Panc1 (cell line): ENCODE measurements at regions not wholly inside any gene's neighbourhood (a gene's known extent, or its start where the extent isn't known, plus 50 kb on each side); places are given as distances from the start of the nearest gene placed in this dataset.

Experiments
- ATAC-seq: fragments of 200-7000 bp; cut with Tn5 transposase; 2 replicates; pipeline ENCODE4 v1.9.1; 2020; ENCODE audit warnings: mild to moderate bottlenecking, moderate library complexity
- BruUV-seq: library from RNA; stranded (reverse); fragments of 400-500 nt; replicated peaks from 2 replicates; lab custom pipeline; 2021; lab: Mats Ljungman, UMichigan
- CTCF ChIA-PET: fragments of 300-600 bp; sonication (Branson Sonifier 250); formaldehyde crosslinking; loops from one replicate; lab custom pipeline; 2022; ENCODE audit warnings: antibody characterized with exemption; lab: Charles Lee
- POLR2A ChIA-PET: fragments of 300-600 bp; sonication (Branson Sonifier 250); formaldehyde crosslinking; loops from one replicate; lab custom pipeline; 2022; ENCODE audit warnings: antibody characterized with exemption; lab: Charles Lee
- DNase-seq: peaks from one replicate; pipeline ENCODE4 v3.0.0-alpha.2; 2010; ENCODE audit warnings: low read depth, low spot score
- H3K27ac ChIP-seq: 2 replicates; pipeline ENCODE4 v1.5.1; 2011; ENCODE audit warnings: mild to moderate bottlenecking, low read length, inconsistent platforms
- H3K27me3 ChIP-seq: fragments of 200-500 bp; sonication (Bioruptor generic); 2 replicates; pipeline ENCODE4 v1.6.0; 2014; ENCODE audit warnings: low read length, inconsistent platforms; ENCODE audit not compliant: control insufficient read depth, insufficient read depth
- H3K36me3 ChIP-seq: fragments of 200-500 bp; sonication (Bioruptor generic); 2 replicates; pipeline ENCODE4 v1.5.1; 2014; ENCODE audit warnings: inconsistent platforms, mild to moderate bottlenecking, low read length, moderate library complexity; ENCODE audit not compliant: control insufficient read depth, insufficient read depth
- H3K4me1 ChIP-seq: 2 replicates; pipeline ENCODE4 v1.5.1; 2011; ENCODE audit warnings: inconsistent platforms, mild to moderate bottlenecking, low read length, moderate library complexity; ENCODE audit not compliant: control insufficient read depth, insufficient read depth
- H3K4me3 ChIP-seq, 2 experiments: 2 replicates each; pipeline ENCODE4 v1.5.1; 2011 to 2012; ENCODE audit warnings: low read depth in 2 of 2, low read length in 2 of 2, mild to moderate bottlenecking in 2 of 2, inconsistent platforms in 1 of 2, moderate library complexity in 1 of 2
- H3K9me3 ChIP-seq: fragments of 200-500 bp; sonication (Bioruptor generic); 2 replicates; pipeline ENCODE4 v1.5.1; 2014; ENCODE audit warnings: low read depth, mild to moderate bottlenecking, inconsistent platforms, low read length, moderate library complexity; ENCODE audit not compliant: control insufficient read depth, insufficient read depth
- POLR2AphosphoS5 ChIP-seq: IDR thresholded peaks from 2 replicates; pipeline ENCODE4 v1.6.1; 2012; ENCODE audit warnings: mild to moderate bottlenecking, low read depth, low read length, moderate library complexity
- SIN3A ChIP-seq: IDR thresholded peaks from 2 replicates; pipeline ENCODE4 v1.6.1; 2012; ENCODE audit warnings: low read depth, mild to moderate bottlenecking, low read length, moderate library complexity, borderline replicate concordance; ENCODE audit not compliant: insufficient read depth
- TCF7L2 ChIP-seq: IDR thresholded peaks from 2 replicates; pipeline ENCODE4 v1.6.1; 2011; ENCODE audit warnings: mild to moderate bottlenecking, low read depth, low read length, inconsistent platforms
- in situ Hi-C: cut with HindIII; loops from 2 replicates; pipeline ENCODE4 v1.10.0; 2016; ENCODE audit warnings: low sequenced_read_pairs, low pct_unique_long_range_greater_than_20kb
- intact Hi-C: fragments of 100-400 bp; cut with micrococcal nuclease; formaldehyde crosslinking; loops from one replicate; pipeline ENCODE4 v1.10.0; 2022; ENCODE audit not compliant: unreplicated experiment
- TF ChIP-seq, protein P1 (sequence below): fragments of 450-650 bp; IDR thresholded peaks from 2 replicates; pipeline ENCODE4 v1.5.1; 2017; ENCODE audit warnings: mild to moderate bottlenecking
- TF ChIP-seq, protein P2 (sequence below), 2 experiments: IDR thresholded peaks; 2 replicates each; pipeline ENCODE4 v1.6.1; 2011 to 2012; ENCODE audit warnings: low read depth in 2 of 2, control low read depth in 1 of 2, low read length in 1 of 2, mild to moderate bottlenecking in 1 of 2, moderate library complexity in 1 of 2; ENCODE audit not compliant: insufficient read depth in 1 of 2

- CTCF ChIA-PET = no interaction called here
- intact Hi-C loops = no loop called here
- Histone ChIP-seq H3K4me3 (no peak overlapping the region), H3K4me1 (no peaks in the 10 kb centered on the region), H3K36me3 (no peaks in the 10 kb centered on the region), H3K27ac (no peak overlapping the region), H3K27me3 (no peaks in the 10 kb centered on the region), H3K9me3 (no peaks in the 10 kb centered on the region)
- ATAC-seq (no peak), DNase-seq (no peak)
- in situ Hi-C loops = no loop called here
- TF ChIP-seq POLR2AphosphoS5 (no peak), SIN3A (no peak)
- BruUV-seq = no TSS peak
- POLR2A ChIA-PET = no interaction called here
Measured at GRCh38 chr3:137295336-137295735, 337.6 kb downstream of the IL20RB start.

DNA sequence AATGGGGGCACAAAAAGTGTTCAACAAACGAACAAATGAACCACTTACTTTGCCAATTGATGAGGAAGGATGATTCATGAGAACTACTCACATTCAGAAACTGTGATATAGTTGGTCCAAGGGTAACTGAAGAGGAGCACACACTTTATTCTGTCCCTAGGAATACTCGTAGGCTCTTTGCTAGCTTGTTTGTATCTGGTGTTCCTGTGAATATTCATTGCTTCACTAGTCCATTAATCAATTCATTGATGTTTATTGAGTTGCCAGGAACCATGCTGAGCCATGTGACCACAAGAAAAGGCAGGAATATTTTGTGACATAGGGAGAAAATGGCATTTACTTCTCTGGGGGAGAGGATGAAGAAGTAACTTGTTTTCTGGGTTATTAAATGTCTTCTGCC lies 338.3 kb downstream of the IL20RB start:
- CTCF ChIA-PET = no interaction called here
- POLR2A ChIA-PET = no interaction called here

GRCh38 chr3:137297770-137298169 lies 340.0 kb downstream of the IL20RB start:
- Histone ChIP-seq H3K27me3 (no peaks in the 10 kb centered on the region), H3K4me3 (no peak overlapping the region), H3K9me3 (no peaks in the 10 kb centered on the region), H3K4me1 (no peaks in the 10 kb centered on the region), H3K36me3 (no peaks in the 10 kb centered on the region), H3K27ac (no peak overlapping the region)
- ATAC-seq (no peak), DNase-seq (no peak)
- in situ Hi-C loops = no loop called here
- TF ChIP-seq, protein P1, sequence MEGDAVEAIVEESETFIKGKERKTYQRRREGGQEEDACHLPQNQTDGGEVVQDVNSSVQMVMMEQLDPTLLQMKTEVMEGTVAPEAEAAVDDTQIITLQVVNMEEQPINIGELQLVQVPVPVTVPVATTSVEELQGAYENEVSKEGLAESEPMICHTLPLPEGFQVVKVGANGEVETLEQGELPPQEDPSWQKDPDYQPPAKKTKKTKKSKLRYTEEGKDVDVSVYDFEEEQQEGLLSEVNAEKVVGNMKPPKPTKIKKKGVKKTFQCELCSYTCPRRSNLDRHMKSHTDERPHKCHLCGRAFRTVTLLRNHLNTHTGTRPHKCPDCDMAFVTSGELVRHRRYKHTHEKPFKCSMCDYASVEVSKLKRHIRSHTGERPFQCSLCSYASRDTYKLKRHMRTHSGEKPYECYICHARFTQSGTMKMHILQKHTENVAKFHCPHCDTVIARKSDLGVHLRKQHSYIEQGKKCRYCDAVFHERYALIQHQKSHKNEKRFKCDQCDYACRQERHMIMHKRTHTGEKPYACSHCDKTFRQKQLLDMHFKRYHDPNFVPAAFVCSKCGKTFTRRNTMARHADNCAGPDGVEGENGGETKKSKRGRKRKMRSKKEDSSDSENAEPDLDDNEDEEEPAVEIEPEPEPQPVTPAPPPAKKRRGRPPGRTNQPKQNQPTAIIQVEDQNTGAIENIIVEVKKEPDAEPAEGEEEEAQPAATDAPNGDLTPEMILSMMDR = no peak
- TF ChIP-seq SIN3A = no peak
- no peak for TF ChIP-seq POLR2AphosphoS5
- TF ChIP-seq TCF7L2 = no peak
- TF ChIP-seq, protein P2, sequence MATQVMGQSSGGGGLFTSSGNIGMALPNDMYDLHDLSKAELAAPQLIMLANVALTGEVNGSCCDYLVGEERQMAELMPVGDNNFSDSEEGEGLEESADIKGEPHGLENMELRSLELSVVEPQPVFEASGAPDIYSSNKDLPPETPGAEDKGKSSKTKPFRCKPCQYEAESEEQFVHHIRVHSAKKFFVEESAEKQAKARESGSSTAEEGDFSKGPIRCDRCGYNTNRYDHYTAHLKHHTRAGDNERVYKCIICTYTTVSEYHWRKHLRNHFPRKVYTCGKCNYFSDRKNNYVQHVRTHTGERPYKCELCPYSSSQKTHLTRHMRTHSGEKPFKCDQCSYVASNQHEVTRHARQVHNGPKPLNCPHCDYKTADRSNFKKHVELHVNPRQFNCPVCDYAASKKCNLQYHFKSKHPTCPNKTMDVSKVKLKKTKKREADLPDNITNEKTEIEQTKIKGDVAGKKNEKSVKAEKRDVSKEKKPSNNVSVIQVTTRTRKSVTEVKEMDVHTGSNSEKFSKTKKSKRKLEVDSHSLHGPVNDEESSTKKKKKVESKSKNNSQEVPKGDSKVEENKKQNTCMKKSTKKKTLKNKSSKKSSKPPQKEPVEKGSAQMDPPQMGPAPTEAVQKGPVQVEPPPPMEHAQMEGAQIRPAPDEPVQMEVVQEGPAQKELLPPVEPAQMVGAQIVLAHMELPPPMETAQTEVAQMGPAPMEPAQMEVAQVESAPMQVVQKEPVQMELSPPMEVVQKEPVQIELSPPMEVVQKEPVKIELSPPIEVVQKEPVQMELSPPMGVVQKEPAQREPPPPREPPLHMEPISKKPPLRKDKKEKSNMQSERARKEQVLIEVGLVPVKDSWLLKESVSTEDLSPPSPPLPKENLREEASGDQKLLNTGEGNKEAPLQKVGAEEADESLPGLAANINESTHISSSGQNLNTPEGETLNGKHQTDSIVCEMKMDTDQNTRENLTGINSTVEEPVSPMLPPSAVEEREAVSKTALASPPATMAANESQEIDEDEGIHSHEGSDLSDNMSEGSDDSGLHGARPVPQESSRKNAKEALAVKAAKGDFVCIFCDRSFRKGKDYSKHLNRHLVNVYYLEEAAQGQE (IDR thresholded peaks at IDR 0.05; ENCODE audit: insufficient read depth in 1 of 2, low read depth in 2 of 2, low read length in 1 of 2) = no peak
- no TSS peak for BruUV-seq
- intact Hi-C loops = no loop called here
- POLR2A ChIA-PET = no interaction called here
- CTCF ChIA-PET = no interaction called here

More for the DNA sequence above, 338.3 kb downstream of the IL20RB start:
- Histone ChIP-seq H3K9me3 (no peaks in the 10 kb centered on the region), H3K36me3 (no peaks in the 10 kb centered on the region), H3K27me3 (no peaks in the 10 kb centered on the region), H3K4me1 (no peaks in the 10 kb centered on the region), H3K4me3 (no peak overlapping the region), H3K27ac (no peak overlapping the region)
- TF ChIP-seq TCF7L2 (no peak), POLR2AphosphoS5 (no peak)
- TF ChIP-seq, protein P1 = no peak
- TF ChIP-seq, protein P2 (IDR thresholded peaks at IDR 0.05; ENCODE audit: insufficient read depth in 1 of 2, low read depth in 2 of 2, low read length in 1 of 2) = no peak
- no TSS peak for BruUV-seq
- intact Hi-C loops = no loop called here
- no peak for DNase-seq
- no peak for ATAC-seq
- in situ Hi-C loops = no loop called here
